Trophoblast cell (in vitro differentiated cells and primary cell): ENCODE measurements at regions not wholly inside any gene's neighbourhood (a gene's known extent, or its start where the extent isn't known, plus 50 kb on each side); places are given as distances from the start of the nearest gene placed in this dataset.

Experiments used
- DNase-seq, 2 donors: peaks; one replicate each; pipeline ENCODE4 v3.0.0-alpha.2; 2016
- H2AFZ ChIP-seq: 2 replicates; pipeline ENCODE4 v1.6.1; 2013; ENCODE audit warnings: low read length, moderate library complexity, mild to moderate bottlenecking; ENCODE audit not compliant: insufficient read depth, poor library complexity
- H2AK5ac ChIP-seq: 2 replicates; pipeline ENCODE4 v1.6.1; 2013; ENCODE audit warnings: mild to moderate bottlenecking, low read length
- H2BK120ac ChIP-seq: 2 replicates; pipeline ENCODE4 v1.6.1; 2013; ENCODE audit warnings: low read length, mild to moderate bottlenecking, moderate library complexity; ENCODE audit not compliant: insufficient read depth, poor library complexity
- H2BK12ac ChIP-seq: 2 replicates; pipeline ENCODE4 v1.6.1; 2013; ENCODE audit warnings: mild to moderate bottlenecking, low read length, moderate library complexity
- H2BK5ac ChIP-seq: 2 replicates; pipeline ENCODE4 v1.6.1; 2013; ENCODE audit warnings: low read length, low read depth, moderate library complexity, mild to moderate bottlenecking; ENCODE audit not compliant: poor library complexity
- H3K14ac ChIP-seq: 2 replicates; pipeline ENCODE4 v1.6.1; 2013; ENCODE audit warnings: mild to moderate bottlenecking, low read length
- H3K18ac ChIP-seq: 2 replicates; pipeline ENCODE4 v1.6.1; 2013; ENCODE audit warnings: mild to moderate bottlenecking, low read length
- H3K23ac ChIP-seq: 2 replicates; pipeline ENCODE4 v1.6.1; 2013; ENCODE audit warnings: low read length
- H3K27ac ChIP-seq: 2 replicates; pipeline ENCODE4 v1.5.1; 2013; ENCODE audit warnings: low read depth, mild to moderate bottlenecking, inconsistent platforms, low read length, moderate library complexity
- H3K27me3 ChIP-seq: 2 replicates; pipeline ENCODE4 v1.6.1; 2013; ENCODE audit warnings: inconsistent platforms, mild to moderate bottlenecking, low read length, moderate library complexity; ENCODE audit not compliant: insufficient read depth
- H3K36me3 ChIP-seq, 2 experiments: 1 replicate in 1 of 2; 2 replicates in 1 of 2; pipeline ENCODE4 v1.6.1; 2013; ENCODE audit warnings: low read length in 2 of 2, mild to moderate bottlenecking in 2 of 2, moderate library complexity in 1 of 2; ENCODE audit not compliant: insufficient read depth in 2 of 2, control insufficient read depth in 1 of 2
- H3K4ac ChIP-seq: 2 replicates; pipeline ENCODE4 v1.6.1; 2013; ENCODE audit warnings: low read depth, mild to moderate bottlenecking, low read length, moderate library complexity
- H3K4me1 ChIP-seq, 2 experiments: 1 replicate in 1 of 2; 2 replicates in 1 of 2; pipeline ENCODE4 v1.6.1; 2013; ENCODE audit warnings: low read length in 2 of 2, mild to moderate bottlenecking in 2 of 2, moderate library complexity in 1 of 2; ENCODE audit not compliant: insufficient read depth in 2 of 2, control insufficient read depth in 1 of 2
- H3K4me2 ChIP-seq: 2 replicates; pipeline ENCODE4 v1.6.1; 2013; ENCODE audit warnings: inconsistent platforms, mild to moderate bottlenecking, low read length, moderate library complexity
- H3K4me3 ChIP-seq: 2 replicates; pipeline ENCODE4 v1.5.1; 2013; ENCODE audit warnings: mild to moderate bottlenecking, low read depth, low read length, inconsistent platforms
- H3K79me1 ChIP-seq: one replicate; pipeline ENCODE4 v1.6.1; 2013; ENCODE audit warnings: low read length
- H3K79me2 ChIP-seq: 2 replicates; pipeline ENCODE4 v1.6.1; 2013; ENCODE audit warnings: low read length, mild to moderate bottlenecking; ENCODE audit not compliant: control insufficient read depth, insufficient read depth, poor library complexity
- H3K9ac ChIP-seq: 2 replicates; pipeline ENCODE4 v1.6.1; 2013; ENCODE audit warnings: mild to moderate bottlenecking, low read length
- H3K9me3 ChIP-seq: 2 replicates; pipeline ENCODE4 v1.6.1; 2013; ENCODE audit warnings: low read depth, mild to moderate bottlenecking, control low read depth, inconsistent platforms, low read length; ENCODE audit not compliant: insufficient read depth
- H4K12ac ChIP-seq: 2 replicates; pipeline ENCODE4 v1.6.1; 2013; ENCODE audit warnings: low read depth, mild to moderate bottlenecking, low read length, moderate library complexity
- H4K8ac ChIP-seq: 2 replicates; pipeline ENCODE4 v1.6.1; 2013; ENCODE audit warnings: low read depth, mild to moderate bottlenecking, low read length, moderate library complexity
- H4K91ac ChIP-seq: one replicate; pipeline ENCODE4 v1.6.1; 2013; ENCODE audit warnings: low read depth, mild to moderate bottlenecking, low read length, moderate library complexity
- WGBS: extraction: QIAGEN DNeasy Blood & Tissue Kit; methylation state at CpG from one replicate; pipeline ENCODE4 v1.1.7; 2013; ENCODE audit warnings: missing lambda C conversion rate; ENCODE audit not compliant: insufficient read length, insufficient coverage; ENCODE audit errors: extremely low coverage; 5-methylcytosine and 5-hydroxymethylcytosine counted together

DNA sequence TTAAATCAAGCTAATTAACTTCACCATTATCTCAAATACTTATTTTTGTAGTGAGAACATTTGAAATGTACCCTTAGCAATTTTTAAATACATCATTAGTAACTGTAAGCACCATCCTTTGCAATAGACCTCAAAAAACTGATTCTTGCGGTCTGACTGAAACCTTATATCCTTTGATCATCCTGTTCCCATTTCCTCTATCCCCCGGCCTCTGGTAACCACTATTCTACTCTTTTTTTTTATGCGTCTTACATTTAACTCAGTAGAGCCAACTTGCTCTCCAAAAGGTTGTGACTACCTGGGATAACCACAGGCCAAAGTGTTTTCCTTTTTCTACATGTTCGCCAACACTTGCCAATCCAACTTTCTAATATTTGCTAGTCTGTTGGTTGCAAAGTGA lies 106.1 kb downstream of the IRX1 start:
- no peak overlapping the region for H3K23ac ChIP-seq
- H2AK5ac ChIP-seq, result no peak overlapping the region
- no peak overlapping the region for H2BK120ac ChIP-seq
- H3K9me3 ChIP-seq, result no peaks in the 10 kb centered on the region
- no peak overlapping the region for H2BK12ac ChIP-seq
- no peak overlapping the region for H4K12ac ChIP-seq
- H3K4me1 ChIP-seq, result no peaks in the 10 kb centered on the region
- no peak overlapping the region for H3K27ac ChIP-seq
- H3K9ac ChIP-seq, result no peak overlapping the region
- H3K14ac ChIP-seq, result no peak overlapping the region
- no peak overlapping the region for H4K8ac ChIP-seq
- no peak overlapping the region for H4K91ac ChIP-seq
- no peak overlapping the region for H3K18ac ChIP-seq
- H2AFZ ChIP-seq, result no peak overlapping the region
- H3K4ac ChIP-seq, result no peak overlapping the region
- no peaks in the 10 kb centered on the region for H3K79me2 ChIP-seq
- no peaks in the 10 kb centered on the region for H3K36me3 ChIP-seq
- no peak overlapping the region for H2BK5ac ChIP-seq
- no peaks in the 10 kb centered on the region for H3K27me3 ChIP-seq
- no peak overlapping the region for H3K4me3 ChIP-seq
- no peaks in the 10 kb centered on the region for H3K79me1 ChIP-seq
- H3K4me2 ChIP-seq, result no peak overlapping the region
- DNase-seq, result no peak
- no CpG with 5 or more reads among the region's 4 CpGs for WGBS

DNA sequence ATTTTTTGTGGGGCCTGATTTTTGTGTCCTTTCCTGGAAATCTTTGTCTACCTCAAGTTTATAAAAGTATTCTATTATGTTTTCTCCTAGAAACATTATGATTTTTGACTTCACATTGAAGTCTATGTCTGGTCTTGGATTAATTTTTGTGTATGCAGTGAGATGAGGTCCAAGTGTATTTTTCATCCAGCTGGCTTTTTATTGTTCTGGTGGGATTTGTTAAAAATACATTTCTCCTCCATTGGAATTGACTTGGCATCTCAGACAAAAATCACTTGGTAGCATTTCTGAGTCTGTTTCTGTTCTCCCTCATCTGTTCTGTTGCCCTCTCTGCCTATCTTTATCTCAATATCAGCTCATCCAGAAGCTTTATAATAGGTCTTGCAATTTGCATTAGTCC lies 109.0 kb downstream of the IRX1 start:
- no peak overlapping the region for H3K4me3 ChIP-seq
- H3K4me1 ChIP-seq, result no peaks in the 10 kb centered on the region
- H2BK12ac ChIP-seq, result no peak overlapping the region
- H3K14ac ChIP-seq, result no peak overlapping the region
- H3K9ac ChIP-seq, result no peak overlapping the region
- H3K9me3 ChIP-seq, result no peaks in the 10 kb centered on the region
- H2BK5ac ChIP-seq, result no peak overlapping the region
- no peak overlapping the region for H2BK120ac ChIP-seq
- DNase-seq, result no peak
- no peak overlapping the region for H4K8ac ChIP-seq
- no peak overlapping the region for H3K23ac ChIP-seq
- H4K12ac ChIP-seq, result no peak overlapping the region
- H2AFZ ChIP-seq, result no peak overlapping the region
- H4K91ac ChIP-seq, result no peak overlapping the region
- no peaks in the 10 kb centered on the region for H3K79me2 ChIP-seq
- H3K36me3 ChIP-seq, result no peaks in the 10 kb centered on the region
- H3K18ac ChIP-seq, result no peak overlapping the region
- H3K27ac ChIP-seq, result no peak overlapping the region
- H3K79me1 ChIP-seq, result no peaks in the 10 kb centered on the region
- no peak overlapping the region for H2AK5ac ChIP-seq
- no peak overlapping the region for H3K4ac ChIP-seq
- H3K4me2 ChIP-seq, result no peak overlapping the region
- H3K27me3 ChIP-seq, result no peaks in the 10 kb centered on the region

- Histone ChIP-seq H3K23ac (no peak overlapping the region), H3K36me3 (no peaks in the 10 kb centered on the region), H3K18ac (no peak overlapping the region), H3K79me1 (no peaks in the 10 kb centered on the region), H3K4me1 (no peaks in the 10 kb centered on the region), H3K27me3 (no peaks in the 10 kb centered on the region), H4K8ac (no peak overlapping the region), H3K9ac (no peak overlapping the region), H3K4ac (no peak overlapping the region), H3K79me2 (no peaks in the 10 kb centered on the region), H4K12ac (no peak overlapping the region), H4K91ac (no peak overlapping the region), H3K9me3 (no peaks in the 10 kb centered on the region), H2BK5ac (no peak overlapping the region), H2AFZ (no peak overlapping the region), H3K14ac (no peak overlapping the region), H2BK120ac (no peak overlapping the region), H2BK12ac (no peak overlapping the region), H3K4me3 (no peak overlapping the region), H3K4me2 (no peak overlapping the region), H2AK5ac (no peak overlapping the region), H3K27ac (no peak overlapping the region)
- WGBS, result no CpG with 5 or more reads among the region's 11 CpGs
- DNase-seq, result no peak
Observed at GRCh38 chr5:3709068-3709716, 113.6 kb downstream of the IRX1 start.

DNA sequence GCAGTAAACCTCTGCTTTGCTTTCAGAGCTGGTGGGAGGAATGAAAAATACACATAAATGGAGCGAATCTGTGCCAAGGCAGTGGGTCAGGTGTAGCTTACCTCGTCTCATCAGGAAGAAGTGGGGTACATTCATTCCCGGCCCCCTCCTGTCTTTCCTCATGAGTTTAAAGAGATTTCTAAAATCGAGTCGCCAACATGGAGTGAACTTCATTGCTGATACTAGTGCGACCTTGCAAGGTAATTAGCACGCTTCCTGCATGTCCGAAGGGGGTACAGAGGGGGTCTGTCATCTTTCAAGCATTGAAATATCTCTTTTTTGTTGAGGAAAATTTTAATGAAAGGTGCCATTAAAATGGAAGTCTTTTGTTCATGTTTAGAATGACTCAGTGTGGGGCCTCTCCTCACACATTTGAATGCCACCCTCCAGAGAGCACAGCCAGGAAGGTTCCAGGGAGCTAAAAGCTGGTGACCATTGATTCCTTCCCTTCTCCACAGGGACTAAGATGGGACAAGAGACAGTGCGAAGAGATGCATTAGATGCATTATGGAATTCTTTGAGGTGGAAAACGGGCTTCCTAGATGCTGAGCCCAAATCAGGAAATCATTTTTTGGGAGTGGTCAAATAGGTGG lies 114.2 kb downstream of the IRX1 start:
- Histone ChIP-seq H3K14ac (no peak overlapping the region), H3K79me2 (no peaks in the 10 kb centered on the region), H3K36me3 (no peaks in the 10 kb centered on the region), H2BK120ac (no peak overlapping the region), H2AFZ (no peak overlapping the region), H3K79me1 (no peaks in the 10 kb centered on the region), H3K9ac (no peak overlapping the region), H3K27ac (no peak overlapping the region), H4K91ac (no peak overlapping the region), H2BK5ac (no peak overlapping the region), H3K27me3 (no peaks in the 10 kb centered on the region), H3K18ac (no peak overlapping the region), H3K9me3 (no peaks in the 10 kb centered on the region), H3K4me3 (no peak overlapping the region), H3K23ac (no peak overlapping the region), H3K4me1 (no peaks in the 10 kb centered on the region), H4K8ac (no peak overlapping the region), H3K4me2 (no peak overlapping the region), H2AK5ac (no peak overlapping the region), H2BK12ac (no peak overlapping the region), H4K12ac (no peak overlapping the region), H3K4ac (no peak overlapping the region)
- no peak for DNase-seq
- no CpG with 5 or more reads among the region's 10 CpGs for WGBS
